ENCODE measurements at regions not wholly inside any gene's neighbourhood (a gene's known extent, or its start where the extent isn't known, plus 50 kb on each side); places are given as distances from the start of the nearest gene placed in this dataset.
"Not testable (repeated sequence)": the region's sequence is repeated elsewhere in the genome, so short reads cannot be mapped to it uniquely, and the experiment has no call there.

- DNase-seq = no peak
Observed at GRCh38 chr6:21745543-21746337, 152.2 kb downstream of the SOX4 start.

GRCh38 chr6:21747441-21747840 lies 153.9 kb downstream of the SOX4 start:
- no peak for DNase-seq

DNA sequence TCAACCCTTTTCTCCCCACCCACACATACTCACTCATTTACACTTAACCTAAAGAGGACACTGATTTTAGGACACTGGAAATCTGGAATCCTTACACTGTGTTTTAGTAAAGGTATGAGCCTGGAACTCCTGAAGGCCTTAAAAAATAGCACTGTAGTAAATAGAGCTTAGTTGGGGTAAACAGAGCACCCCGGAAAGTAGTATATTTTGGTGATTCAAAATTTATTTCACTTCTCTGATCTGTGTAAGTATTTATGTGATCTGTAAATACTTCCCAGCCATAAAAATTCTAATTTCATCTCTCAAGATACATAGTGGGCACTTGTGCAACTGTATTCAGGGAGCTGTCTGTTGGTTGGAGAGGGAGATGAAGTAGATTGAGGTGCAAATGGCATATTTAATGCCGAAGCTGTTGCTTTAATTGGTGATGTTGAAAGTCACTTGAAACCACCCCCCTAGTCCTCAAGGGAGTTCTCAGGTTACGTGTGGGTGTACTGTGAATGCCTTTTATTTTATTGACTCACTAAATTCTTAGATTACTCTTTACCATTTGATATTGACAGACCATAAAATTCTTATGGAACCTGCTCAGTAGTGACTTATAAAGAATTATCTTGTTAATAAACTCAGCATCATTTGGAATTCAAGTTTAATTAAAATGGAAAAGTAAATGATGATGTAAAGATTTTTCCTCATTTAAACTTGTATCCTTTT lies 154.9 kb downstream of the SOX4 start:
- DNase-seq = peak; percentile 8 to 77

DNA sequence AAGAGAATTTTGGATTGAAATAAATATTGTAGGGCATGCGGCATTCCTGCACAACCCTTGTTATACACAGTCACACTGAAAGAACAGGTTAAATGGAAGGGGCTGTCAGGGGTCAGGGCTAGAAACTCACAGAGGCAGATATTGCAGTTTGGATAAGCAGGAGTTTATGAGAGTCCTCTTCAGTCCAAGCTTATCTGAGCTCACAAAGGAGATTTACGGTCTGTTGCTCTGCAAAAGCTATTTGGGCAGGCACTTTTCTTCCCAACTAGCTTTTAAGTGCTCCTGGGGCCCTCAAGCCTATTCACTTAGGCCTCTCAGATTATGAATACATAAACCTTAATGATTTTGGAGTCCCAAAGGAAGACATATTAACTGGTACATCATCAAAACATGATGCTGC lies 156.2 kb downstream of the SOX4 start:
- peak; percentile 23 to 50 for DNase-seq

- no peak for DNase-seq
Observed at GRCh38 chr6:21750575-21750974, 157.0 kb downstream of the SOX4 start.

DNA sequence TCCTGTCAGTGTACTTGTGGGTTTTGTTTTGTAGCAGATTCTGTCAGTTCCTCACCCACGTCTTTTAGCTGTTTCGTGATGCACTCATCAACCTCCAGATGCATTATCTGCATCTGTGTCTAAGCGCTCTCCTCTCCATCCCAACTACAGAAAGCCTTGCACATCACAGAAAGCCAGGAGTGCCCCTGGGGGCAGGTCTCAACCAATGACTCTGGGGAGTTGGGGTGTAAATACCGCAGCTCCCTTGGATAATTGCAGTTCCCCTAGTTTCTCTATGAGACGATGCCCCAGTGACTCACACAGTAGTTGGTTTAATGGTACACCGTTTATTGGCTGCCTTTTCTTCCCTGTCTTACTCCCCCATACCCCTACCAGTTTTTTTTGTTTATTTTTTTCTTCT lies 158.1 kb downstream of the SOX4 start:
- DNase-seq = no peak

GRCh38 chr6:21752054-21752811 lies 158.7 kb downstream of the SOX4 start:
- no peak for DNase-seq

DNA sequence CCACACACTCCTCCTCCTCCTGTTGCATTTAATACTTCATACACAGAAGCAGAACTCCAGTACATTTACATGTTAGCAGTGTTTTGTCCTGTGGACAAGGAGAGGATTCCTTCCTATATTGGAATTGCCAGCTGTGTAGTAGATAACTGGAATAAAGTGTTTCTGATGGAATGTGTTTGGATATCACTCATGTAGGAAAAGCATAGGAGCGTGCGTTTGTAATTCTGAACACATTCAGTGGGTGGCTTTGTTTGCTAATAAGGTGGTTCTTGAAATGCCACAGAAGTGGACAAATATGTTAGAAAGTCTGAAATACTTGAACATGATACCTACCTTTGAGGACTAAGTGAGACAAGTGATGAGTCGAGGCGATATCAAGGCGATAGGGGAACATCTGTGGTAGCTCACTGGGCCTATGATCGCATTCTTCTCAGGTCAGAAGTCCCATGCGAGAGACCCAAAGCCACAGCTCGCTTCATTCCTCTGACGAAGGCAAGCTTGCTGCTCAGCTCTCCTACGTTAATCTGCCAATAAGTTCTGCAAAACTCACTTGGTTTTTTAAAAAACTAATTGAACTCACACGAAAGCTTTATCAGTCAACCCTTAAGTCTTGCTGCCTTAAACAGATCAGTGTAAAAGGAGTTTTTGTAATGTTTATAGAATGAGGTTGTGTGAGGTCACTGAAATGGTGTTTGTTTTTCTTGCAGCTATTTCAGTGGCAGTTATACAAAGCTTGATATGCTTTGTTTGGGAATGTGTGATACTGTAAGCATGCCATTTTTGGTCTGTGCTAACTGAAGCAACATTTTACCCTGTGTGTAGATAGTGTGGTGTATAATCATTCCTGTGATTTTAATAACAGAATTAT lies 159.9 kb downstream of the SOX4 start:
- no peak for DNase-seq

GRCh38 chr6:21754891-21755290 lies 161.3 kb downstream of the SOX4 start:
- no peak for DNase-seq

GRCh38 chr6:21756487-21756886 lies 162.9 kb downstream of the SOX4 start:
- no peak for DNase-seq

DNA sequence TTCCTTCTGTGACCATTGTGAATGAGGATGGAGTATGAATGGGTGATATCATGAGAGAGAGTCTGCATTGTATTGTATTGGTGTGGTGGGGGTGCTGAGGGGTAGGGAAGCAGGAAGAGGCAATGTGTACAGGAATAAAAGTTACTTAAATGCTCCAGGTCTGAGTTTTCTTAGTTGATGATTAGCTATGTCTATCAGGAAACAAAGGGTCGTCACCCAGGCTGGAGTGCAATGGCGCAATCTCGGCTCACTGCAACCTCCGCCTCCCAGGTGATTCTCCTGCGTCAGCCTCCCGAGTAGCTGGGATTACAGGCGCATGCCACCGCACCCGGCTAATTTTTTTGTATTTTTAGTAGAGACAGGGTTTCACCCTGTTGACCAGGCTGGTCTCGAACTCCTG lies 163.8 kb downstream of the SOX4 start:
- DNase-seq = not testable (repeated sequence)

DNA sequence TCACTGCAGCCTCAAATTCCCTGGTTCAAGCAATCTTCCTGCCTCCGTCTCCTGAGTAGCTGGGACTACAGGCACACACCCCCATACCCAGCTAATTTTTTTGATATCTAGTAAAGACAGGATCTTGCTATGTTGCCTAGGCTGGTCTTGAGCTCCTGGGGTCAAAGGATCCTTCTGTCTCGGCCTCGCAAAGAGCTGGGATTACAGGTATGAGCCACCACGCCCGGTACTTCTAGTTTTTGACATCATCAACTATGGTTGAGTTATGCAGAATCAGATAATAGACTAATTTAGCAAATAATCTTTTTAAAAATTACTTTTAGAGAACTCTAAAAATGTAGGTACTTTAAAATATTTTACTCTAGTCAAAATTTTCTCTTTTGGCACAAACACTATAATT lies 166.2 kb downstream of the SOX4 start:
- DNase-seq = no peak

DNA sequence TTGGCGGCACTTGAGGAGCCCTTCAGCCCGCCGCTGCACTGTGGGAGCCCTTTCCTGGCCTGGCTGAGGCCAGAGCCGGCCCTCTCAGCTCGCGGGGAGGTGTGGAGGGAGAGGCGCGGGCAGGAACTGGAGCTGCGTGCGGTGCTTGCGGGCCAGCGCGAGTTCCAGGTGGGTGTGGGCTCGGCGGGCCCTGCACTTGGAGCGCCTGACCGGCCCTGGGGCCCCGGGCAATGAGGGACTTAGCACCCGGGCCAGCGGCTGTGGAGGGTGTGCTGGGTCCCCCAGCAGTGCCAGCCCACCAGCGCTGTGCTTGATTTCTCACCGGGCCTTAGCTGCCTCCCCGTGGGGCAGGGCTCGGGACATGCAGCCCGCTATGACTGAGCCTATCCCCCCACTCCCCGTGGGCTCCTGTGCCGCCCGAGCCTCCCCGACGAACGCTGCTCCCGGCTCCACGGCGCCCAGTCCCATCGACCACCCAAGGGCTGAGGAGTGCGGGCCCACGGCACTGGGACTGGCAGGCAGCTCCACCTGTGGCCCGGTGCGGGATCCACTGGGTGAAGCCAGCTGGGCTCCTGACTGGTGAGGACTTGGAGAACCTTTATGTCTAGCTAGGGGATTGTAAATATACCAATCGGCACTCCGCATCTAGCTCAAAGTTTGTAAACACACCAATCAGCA lies 167.6 kb downstream of the SOX4 start:
- DNase-seq = not testable (repeated sequence)

GRCh38 chr6:21764989-21765388 lies 171.4 kb downstream of the SOX4 start:
- no peak for DNase-seq

GRCh38 chr6:21767891-21768648 lies 174.5 kb downstream of the SOX4 start:
- no peak for DNase-seq

GRCh38 chr6:21769405-21769861 lies 175.9 kb downstream of the SOX4 start:
- no peak for DNase-seq

DNA sequence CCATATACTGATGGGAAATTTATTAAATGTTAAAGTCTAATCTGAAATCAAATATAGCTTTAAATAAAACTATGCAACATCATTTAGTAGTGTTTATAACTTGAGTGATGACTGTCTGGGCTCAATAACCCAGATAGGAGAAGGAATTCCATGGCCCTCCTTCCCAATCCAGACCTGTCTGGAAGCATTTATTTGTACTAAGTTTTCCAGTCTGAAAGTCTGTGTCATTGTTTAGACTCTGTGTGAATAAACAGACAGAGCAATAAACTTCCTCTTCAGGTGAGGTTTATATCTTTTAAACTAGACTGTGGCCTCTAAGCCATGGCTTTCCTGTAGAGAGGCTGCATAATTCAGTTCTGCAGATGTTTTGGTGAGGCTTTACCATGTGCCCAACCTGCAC lies 176.4 kb downstream of the SOX4 start:
- no peak for DNase-seq

DNA sequence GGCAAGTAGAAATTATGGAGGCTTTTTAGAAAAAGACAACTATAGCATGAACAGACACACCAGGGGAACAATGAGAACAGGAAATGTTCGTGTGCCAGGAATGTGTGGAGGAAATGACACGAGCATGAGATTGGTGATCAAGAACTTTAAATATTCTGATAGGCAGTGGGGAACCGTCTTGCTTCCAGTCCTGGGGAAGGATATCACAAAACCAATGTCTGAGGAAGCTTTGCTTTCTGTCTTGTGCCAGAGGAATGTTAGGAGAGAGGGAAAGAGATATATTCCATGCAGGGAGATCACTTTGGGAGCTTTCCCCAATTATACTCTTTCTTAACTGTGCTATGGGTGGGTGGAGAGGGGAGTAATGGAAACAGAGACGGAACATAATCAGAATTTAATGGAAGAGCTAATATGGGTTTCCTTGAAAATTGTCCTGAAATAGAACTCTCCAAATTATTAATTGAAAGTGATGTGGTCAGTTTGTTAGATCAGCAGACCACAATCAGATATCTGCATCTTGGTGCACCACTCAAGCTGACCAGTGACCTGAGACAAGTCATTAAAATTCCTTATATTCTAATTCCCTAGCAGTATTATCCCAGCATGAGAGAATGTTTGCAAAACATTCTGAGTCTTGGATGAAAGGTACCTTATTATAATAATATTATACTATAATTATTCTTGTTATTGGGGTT lies 178.2 kb downstream of the SOX4 start:
- no peak for DNase-seq

- no peak for DNase-seq
Observed at GRCh38 chr6:21772477-21772876, 178.9 kb downstream of the SOX4 start.

DNA sequence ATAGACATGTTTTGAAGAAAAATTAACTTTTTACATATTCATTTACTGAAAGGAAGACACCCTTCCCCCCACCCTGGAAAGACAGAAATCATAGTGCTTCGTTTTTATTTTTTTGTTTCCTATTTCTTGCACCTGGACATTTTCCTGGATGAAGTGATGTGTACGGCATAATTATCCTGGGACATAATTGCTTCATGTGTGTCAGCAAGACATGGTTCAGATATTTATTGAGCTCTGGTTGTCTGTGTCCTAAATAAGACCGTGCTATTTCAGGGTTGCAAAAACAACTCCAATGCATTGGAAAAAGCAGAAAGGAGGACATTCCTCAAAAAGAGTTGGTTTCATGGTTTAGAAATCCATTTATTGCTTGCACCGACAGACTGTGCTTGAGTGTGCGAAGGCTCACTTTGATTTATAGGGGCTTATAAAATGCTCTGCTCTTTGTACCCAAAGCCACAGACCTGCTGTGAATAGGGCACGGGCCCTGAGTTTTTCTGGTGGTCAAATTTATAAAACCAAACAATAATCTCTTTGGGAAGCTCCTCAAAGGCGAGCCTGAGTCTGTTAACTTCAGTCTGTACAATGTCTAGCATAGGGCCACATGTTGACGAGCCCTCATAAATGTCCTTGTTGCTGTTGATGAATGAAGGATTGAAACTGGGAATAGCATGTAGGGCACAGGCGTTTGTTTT lies 179.5 kb downstream of the SOX4 start:
- no peak for DNase-seq

All from NCI-H1930 (cell line).